GM12865 (cell line): ENCODE measurements at regions not wholly inside any gene's neighbourhood (a gene's known extent, or its start where the extent isn't known, plus 50 kb on each side); places are given as distances from the start of the nearest gene placed in this dataset.

Experiments
- DNase-seq: peaks from one replicate; pipeline ENCODE4 v3.0.0; 2010; ENCODE audit warnings: low read depth
- H3K4me3 ChIP-seq: 2 replicates; pipeline ENCODE4 v1.5.1; 2011; ENCODE audit warnings: mild to moderate bottlenecking, low read depth, low read length, control low read depth
- TF ChIP-seq, protein P1 (sequence below): IDR thresholded peaks from 2 replicates; pipeline ENCODE4 v1.5.1; 2011; ENCODE audit warnings: low read length, control low read depth, low read depth, inconsistent platforms; ENCODE audit not compliant: insufficient read depth; ENCODE audit errors: missing control alignments

GRCh38 chr5:103374473-103374963 is 116.0 kb downstream of the MACIR start:
- TF ChIP-seq, protein P1, sequence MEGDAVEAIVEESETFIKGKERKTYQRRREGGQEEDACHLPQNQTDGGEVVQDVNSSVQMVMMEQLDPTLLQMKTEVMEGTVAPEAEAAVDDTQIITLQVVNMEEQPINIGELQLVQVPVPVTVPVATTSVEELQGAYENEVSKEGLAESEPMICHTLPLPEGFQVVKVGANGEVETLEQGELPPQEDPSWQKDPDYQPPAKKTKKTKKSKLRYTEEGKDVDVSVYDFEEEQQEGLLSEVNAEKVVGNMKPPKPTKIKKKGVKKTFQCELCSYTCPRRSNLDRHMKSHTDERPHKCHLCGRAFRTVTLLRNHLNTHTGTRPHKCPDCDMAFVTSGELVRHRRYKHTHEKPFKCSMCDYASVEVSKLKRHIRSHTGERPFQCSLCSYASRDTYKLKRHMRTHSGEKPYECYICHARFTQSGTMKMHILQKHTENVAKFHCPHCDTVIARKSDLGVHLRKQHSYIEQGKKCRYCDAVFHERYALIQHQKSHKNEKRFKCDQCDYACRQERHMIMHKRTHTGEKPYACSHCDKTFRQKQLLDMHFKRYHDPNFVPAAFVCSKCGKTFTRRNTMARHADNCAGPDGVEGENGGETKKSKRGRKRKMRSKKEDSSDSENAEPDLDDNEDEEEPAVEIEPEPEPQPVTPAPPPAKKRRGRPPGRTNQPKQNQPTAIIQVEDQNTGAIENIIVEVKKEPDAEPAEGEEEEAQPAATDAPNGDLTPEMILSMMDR: no peak
- no peak overlapping the region for H3K4me3 ChIP-seq
- no peak for DNase-seq

DNA sequence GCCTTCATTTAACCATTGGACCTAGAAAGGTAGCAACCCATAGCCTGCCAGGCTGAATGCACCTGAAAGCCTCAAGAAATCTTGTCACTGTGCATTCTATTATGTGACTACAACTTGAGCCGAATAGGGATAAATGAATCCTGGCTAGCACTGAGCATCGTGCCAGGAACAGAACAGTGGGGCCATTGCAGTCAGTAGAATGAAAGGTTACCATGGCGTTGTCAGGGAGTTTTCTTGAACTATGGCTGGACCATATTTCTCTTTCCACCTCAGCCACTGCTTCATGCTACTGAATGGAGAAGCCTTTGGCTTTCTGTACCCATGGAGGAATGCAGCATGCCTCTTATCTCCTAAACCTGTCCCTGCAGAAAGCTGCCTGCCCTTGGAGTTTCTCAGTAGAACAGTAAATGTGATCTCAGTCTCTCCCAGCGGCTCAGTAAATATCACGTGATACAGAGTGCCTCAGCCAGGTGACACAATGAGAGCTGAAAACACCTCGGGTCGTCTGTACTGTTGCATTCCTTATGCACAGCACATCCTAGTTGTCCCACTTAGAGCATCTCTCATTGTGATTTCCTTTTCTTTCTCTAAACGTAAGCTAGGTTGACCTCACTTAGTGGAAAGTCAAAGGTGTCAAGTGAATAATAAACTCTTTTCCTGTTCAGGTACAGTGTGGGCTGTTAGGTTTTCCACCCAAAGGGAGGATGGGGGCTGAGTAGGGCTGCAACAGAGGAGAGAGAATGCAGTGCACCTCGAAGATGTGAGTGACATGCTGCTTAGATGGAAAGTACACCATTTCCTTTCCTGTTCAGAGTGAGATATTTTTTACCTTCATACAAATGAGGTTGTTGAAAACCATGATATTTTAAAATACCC is 115.3 kb downstream of the MACIR start:
- no peak for DNase-seq
- no peak overlapping the region for H3K4me3 ChIP-seq
- TF ChIP-seq, protein P1: no peak

GRCh38 chr5:103371046-103371607 is 112.6 kb downstream of the MACIR start:
- no peak for DNase-seq
- H3K4me3 ChIP-seq: no peak overlapping the region
- TF ChIP-seq, protein P1: no peak

DNA sequence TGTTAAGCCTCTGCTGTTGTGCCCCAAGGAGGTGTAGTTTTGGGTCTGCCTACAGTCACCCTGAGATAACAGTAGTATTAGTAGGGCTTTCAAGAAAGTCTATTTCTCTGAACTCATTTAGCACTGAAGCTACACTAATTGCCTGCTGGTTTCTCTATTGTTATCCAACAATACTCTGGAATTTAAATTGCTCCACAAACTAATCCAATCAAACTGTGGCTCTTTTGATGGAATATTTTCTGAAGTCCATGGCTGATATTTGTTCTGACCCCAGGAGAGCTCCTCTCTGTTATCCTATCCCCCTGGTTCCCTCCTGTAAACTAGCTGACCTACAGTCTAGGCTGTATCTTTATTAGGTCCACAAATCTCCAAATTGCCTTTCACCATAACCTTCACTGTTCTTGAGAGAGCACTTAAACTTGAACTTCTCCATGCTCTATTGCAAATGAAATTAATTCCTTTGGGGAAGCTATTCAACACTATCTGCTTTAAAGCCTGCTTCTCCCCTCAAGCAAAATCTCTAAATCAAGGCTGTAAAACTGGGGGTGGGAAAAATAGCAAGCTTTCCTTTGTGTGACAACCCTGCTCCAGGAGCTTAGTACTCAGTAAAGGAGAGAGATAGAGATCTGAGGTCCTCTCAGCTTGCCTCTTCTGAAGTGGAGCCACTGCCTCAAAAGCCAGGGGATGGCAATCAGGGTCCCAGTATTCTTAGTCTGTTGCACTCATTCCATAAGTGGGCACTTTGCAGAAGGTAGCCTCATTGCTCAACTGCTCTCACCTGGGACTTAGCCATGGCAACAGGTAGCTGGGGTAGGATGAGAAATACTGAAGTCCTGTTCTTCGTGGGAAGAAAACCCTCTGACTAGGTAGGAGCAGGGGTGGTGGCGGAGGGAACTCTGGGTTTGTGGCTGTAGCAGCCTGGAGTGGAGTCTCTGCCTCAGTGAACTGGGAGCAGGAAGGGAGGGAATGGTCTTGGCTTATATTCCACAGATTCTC is 110.9 kb downstream of the MACIR start:
- TF ChIP-seq, protein P1: no peak
- DNase-seq: no peak
- H3K4me3 ChIP-seq: no peak overlapping the region

DNA sequence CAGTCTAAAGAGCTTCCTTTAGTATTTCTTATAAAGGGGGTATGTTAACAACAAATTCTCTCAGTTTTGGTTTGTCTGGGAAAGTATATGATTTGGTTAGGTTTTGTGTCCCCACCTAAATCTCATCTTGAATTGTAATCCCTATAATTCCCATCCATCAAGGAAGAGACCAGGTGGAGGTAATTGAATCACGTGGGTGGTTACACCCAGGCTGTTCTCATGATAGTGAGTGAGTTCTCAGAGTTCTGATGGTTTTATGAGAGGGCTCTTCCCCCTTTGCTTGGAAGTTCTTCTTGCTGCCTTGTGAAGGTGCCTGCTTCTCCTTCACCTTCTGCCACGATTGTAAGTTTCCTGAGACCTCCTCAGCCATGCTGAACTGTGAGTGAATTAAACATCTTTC is 109.1 kb downstream of the MACIR start:
- no peak for DNase-seq
- TF ChIP-seq, protein P1: no peak
- H3K4me3 ChIP-seq: no peak overlapping the region

- H3K4me3 ChIP-seq: no peak overlapping the region
- DNase-seq: no peak
- TF ChIP-seq, protein P1: no peak
These were observed 108.5 kb downstream of the MACIR start for GRCh38 chr5:103366918-103367549.
